Lung (tissue), 11 donors: ENCODE measurements at regions not wholly inside any gene's neighbourhood (a gene's known extent, or its start where the extent isn't known, plus 50 kb on each side); places are given as distances from the start of the nearest gene placed in this dataset.

Experiments
- ATAC-seq: fragments of 200-7000 bp; cut with Tn5 transposase; one replicate; pipeline ENCODE4 v1.9.1; 2020; ENCODE audit warnings: moderate number of reproducible peaks; ENCODE audit not compliant: insufficient read depth, low FRiP score
- DNase-seq, 3 donors: peaks; one replicate each; pipeline ENCODE4 v3.0.0-alpha.2; 2013 to 2017
- H3K27ac ChIP-seq, 2 donors: one replicate each; pipeline ENCODE4 v1.5.1; 2013; ENCODE audit warnings: mild to moderate bottlenecking in 2 of 2, moderate library complexity in 2 of 2, control low read depth in 1 of 2, inconsistent platforms in 1 of 2, low read depth in 1 of 2, low read length in 1 of 2
- H3K27me3 ChIP-seq, 3 donors: one replicate each; pipeline ENCODE4 v1.5.1; 2013; ENCODE audit warnings: low read length in 2 of 3; ENCODE audit not compliant: control insufficient read depth in 3 of 3, insufficient read depth in 3 of 3
- H3K36me3 ChIP-seq, 4 donors: one replicate each; pipeline ENCODE4 v1.5.1; 2013; ENCODE audit warnings: low read length in 4 of 4, mild to moderate bottlenecking in 1 of 4, moderate library complexity in 1 of 4; ENCODE audit not compliant: control insufficient read depth in 4 of 4, insufficient read depth in 4 of 4
- H3K4me1 ChIP-seq, 5 donors: one replicate each; pipeline ENCODE4 v1.5.1; 2013; ENCODE audit warnings: low read length in 5 of 5, mild to moderate bottlenecking in 2 of 5, moderate library complexity in 1 of 5; ENCODE audit not compliant: control insufficient read depth in 5 of 5, insufficient read depth in 5 of 5
- H3K4me3 ChIP-seq: one replicate; pipeline ENCODE4 v1.5.1; 2013; ENCODE audit warnings: mild to moderate bottlenecking, control low read depth, moderate library complexity
- H3K9ac ChIP-seq, 2 donors: one replicate each; pipeline ENCODE4 v1.5.1; 2013; ENCODE audit warnings: low read length in 2 of 2, control low read depth in 1 of 2; ENCODE audit not compliant: insufficient read depth in 1 of 2
- H3K9me3 ChIP-seq, 4 donors: one replicate each; pipeline ENCODE4 v1.5.1; 2013; ENCODE audit warnings: low read length in 3 of 4, mild to moderate bottlenecking in 1 of 4, moderate library complexity in 1 of 4; ENCODE audit not compliant: control insufficient read depth in 4 of 4, insufficient read depth in 3 of 4
- WGBS, 2 donors: extraction: QIAGEN DNeasy Blood & Tissue Kit; methylation state at CpG; one replicate each; pipeline ENCODE4 v1.1.7; 2013; 5-methylcytosine and 5-hydroxymethylcytosine counted together
- TF ChIP-seq, protein P1 (sequence below): IDR thresholded peaks from 2 replicates; pipeline ENCODE4 v1.5.1; 2012; ENCODE audit warnings: mild to moderate bottlenecking; ENCODE audit errors: control extremely low read depth, extremely low read depth
- donor health status: control.
- donor health status: control.
- donor health status: Bipolar disorder and iron deficiency.
- donor health status: healthy.
- donor health status: DM: yes; HTN: yes; CAD: no.

DNA sequence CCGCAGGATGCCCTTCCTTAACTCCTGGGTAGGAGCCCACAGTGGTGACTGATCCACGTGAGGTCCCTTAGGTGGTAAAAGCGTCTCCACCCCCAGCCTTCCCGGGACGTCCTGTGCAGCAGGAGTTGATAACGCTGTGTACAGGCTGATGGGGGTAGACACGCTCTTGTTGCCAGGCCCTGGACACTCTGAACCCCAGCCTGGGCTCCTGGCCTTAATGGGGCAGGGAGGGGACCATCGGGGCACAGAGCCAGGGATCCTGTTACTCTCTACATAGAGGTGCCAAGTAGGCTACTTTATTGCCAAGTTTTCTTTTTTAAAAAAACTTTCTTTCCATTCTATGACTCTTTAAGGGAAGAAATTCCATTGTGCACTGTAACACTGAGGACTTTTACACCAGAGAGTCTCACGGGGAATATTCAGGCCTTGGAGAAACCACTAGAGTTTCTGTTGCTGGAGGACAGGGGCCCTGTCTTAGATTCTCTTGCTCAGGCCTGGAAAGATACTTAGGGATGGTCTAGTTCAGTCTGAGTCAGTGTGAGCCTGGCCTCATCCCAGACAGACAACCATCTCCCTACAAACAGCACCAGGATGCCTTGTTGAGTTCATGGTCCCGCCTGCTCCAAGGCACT is 104.3 kb upstream of the RNU6-1 start:
- peak overlapping the region; percentile 20 to 36 for H3K27ac ChIP-seq
- H3K9me3 ChIP-seq: no peaks in the 10 kb centered on the region
- no peaks in the 10 kb centered on the region for H3K27me3 ChIP-seq
- H3K36me3 ChIP-seq: no peaks in the 10 kb centered on the region
- peaks cover 0 to 14% (median 8%) of the 10 kb centered on the region in 5 donors for H3K4me1 ChIP-seq
- DNase-seq (peak in 2 of 3 donors; percentile 66 to 71), ATAC-seq (no peak)
- H3K9ac ChIP-seq: no peak overlapping the region
- H3K4me3 ChIP-seq: no peak overlapping the region
- 71 to 93% methylated on average over 10 of the region's 10 CpGs for WGBS, 2 donors
- TF ChIP-seq, protein P1, sequence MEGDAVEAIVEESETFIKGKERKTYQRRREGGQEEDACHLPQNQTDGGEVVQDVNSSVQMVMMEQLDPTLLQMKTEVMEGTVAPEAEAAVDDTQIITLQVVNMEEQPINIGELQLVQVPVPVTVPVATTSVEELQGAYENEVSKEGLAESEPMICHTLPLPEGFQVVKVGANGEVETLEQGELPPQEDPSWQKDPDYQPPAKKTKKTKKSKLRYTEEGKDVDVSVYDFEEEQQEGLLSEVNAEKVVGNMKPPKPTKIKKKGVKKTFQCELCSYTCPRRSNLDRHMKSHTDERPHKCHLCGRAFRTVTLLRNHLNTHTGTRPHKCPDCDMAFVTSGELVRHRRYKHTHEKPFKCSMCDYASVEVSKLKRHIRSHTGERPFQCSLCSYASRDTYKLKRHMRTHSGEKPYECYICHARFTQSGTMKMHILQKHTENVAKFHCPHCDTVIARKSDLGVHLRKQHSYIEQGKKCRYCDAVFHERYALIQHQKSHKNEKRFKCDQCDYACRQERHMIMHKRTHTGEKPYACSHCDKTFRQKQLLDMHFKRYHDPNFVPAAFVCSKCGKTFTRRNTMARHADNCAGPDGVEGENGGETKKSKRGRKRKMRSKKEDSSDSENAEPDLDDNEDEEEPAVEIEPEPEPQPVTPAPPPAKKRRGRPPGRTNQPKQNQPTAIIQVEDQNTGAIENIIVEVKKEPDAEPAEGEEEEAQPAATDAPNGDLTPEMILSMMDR: no peak

DNA sequence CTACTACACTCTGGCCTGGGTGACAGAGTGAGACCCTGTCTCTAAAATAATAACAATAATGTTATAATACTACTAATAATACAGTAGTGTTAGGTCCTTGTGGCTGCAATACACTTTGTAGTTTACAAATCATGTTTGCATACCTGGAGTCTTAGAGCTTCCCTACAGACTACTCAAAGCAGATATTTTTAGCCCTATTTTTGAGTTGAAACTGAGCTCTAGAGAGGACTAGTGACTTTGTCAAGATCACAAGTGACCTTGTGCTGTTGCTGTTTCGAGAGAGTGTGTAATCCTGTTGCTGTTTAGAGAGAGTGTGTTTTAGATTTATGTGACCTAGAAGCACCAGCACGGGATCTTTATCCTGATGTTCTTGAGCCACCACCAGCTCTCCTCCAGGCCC is 105.3 kb upstream of the RNU6-1 start:
- H3K9ac ChIP-seq: no peak overlapping the region
- peaks cover 0 to 14% (median 8%) of the 10 kb centered on the region in 5 donors for H3K4me1 ChIP-seq
- H3K36me3 ChIP-seq: no peaks in the 10 kb centered on the region
- ATAC-seq: no peak
- TF ChIP-seq, protein P1: no peak
- no peak overlapping the region for H3K4me3 ChIP-seq
- 75 to 86% methylated on average over 2 of the region's 2 CpGs for WGBS, 2 donors
- H3K27me3 ChIP-seq: no peaks in the 10 kb centered on the region
- no peaks in the 10 kb centered on the region for H3K9me3 ChIP-seq
- DNase-seq: no peak
- H3K27ac ChIP-seq: no peak overlapping the region

DNA sequence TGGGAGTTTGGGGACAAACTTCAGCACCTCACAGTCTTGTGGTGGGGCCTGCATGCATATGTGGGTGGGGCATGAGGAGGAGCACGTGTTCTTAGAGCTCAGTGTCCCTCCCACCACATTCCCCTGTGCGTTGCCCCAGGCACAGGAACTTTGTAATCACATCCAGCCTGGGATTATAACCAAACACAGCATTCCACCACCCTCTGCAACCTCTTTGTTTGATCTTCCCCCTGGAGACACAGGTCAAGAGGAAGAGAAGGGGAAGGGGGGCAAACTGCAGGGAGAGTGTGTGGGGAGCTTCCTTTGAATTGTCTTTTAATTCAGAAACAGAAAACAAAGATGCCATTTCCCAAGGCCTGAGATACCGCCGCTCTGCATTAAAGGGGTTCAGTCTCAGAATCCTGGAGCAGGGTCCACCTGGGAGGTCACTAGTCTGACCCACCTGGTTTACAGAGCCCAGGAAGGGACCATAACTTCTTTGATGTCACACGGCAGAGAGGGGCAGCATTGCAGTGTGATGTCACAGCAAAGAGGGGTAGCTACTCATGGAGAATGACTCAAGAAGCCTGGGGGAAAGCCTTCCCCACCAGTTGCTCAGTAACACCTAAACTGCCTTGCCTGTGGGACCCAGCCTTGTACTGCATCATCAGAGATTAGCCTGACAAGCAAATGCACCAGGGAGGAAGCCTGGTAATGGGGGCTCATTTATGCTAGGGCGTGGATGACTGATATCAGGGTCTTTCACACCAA is 106.3 kb upstream of the RNU6-1 start:
- Histone ChIP-seq H3K27me3 (no peaks in the 10 kb centered on the region), H3K4me1 (peaks cover 0 to 14% (median 8%) of the 10 kb centered on the region in 5 donors), H3K4me3 (no peak overlapping the region), H3K36me3 (no peaks in the 10 kb centered on the region), H3K27ac (no peak overlapping the region), H3K9ac (no peak overlapping the region), H3K9me3 (no peaks in the 10 kb centered on the region)
- no peak for ATAC-seq
- TF ChIP-seq, protein P1: no peak
- DNase-seq: peak; percentile 47 to 72 (median 66)
- WGBS, 2 donors: 56 to 57% methylated on average over 6 of the region's 6 CpGs
